Smooth muscle cell (in vitro differentiated cells): ENCODE measurements at regions not wholly inside any gene's neighbourhood (a gene's known extent, or its start where the extent isn't known, plus 50 kb on each side); places are given as distances from the start of the nearest gene placed in this dataset.

Experiments used
- DNase-seq: peaks from one replicate; lab custom pipeline; 2025; ENCODE audit not compliant: unreplicated experiment; lab: John Stamatoyannopoulos, UW
- H2AFZ ChIP-seq: fragments of 200-600 bp; sonication (generic); 2 replicates; pipeline ENCODE4 v1.6.0; 2016; ENCODE audit warnings: antibody characterized with exemption, low read depth, mild to moderate bottlenecking
- H3F3A ChIP-seq: fragments of 200-600 bp; sonication (generic); 2 replicates; pipeline ENCODE4 v1.6.0; 2017; ENCODE audit warnings: antibody characterized with exemption, low read depth
- H3K27ac ChIP-seq: fragments of 200-600 bp; sonication (generic); 2 replicates; pipeline ENCODE4 v1.5.1; 2016; ENCODE audit warnings: low read depth, mild to moderate bottlenecking
- H3K27me3 ChIP-seq: fragments of 200-600 bp; sonication (generic); 2 replicates; pipeline ENCODE4 v1.6.1; 2016; ENCODE audit warnings: low read depth, mild to moderate bottlenecking
- H3K36me3 ChIP-seq: fragments of 200-600 bp; sonication (generic); 2 replicates; pipeline ENCODE4 v1.5.1; 2016; ENCODE audit warnings: low read depth
- H3K4me1 ChIP-seq: fragments of 200-600 bp; sonication (generic); 2 replicates; pipeline ENCODE4 v1.5.1; 2016; ENCODE audit warnings: low read depth
- H3K4me2 ChIP-seq: fragments of 200-600 bp; sonication (generic); 2 replicates; pipeline ENCODE4 v1.6.0; 2016; ENCODE audit warnings: mild to moderate bottlenecking
- H3K4me3 ChIP-seq: fragments of 200-600 bp; sonication (generic); 2 replicates; pipeline ENCODE4 v1.5.1; 2016; ENCODE audit warnings: mild to moderate bottlenecking
- H3K79me2 ChIP-seq: fragments of 200-600 bp; sonication (generic); 2 replicates; pipeline ENCODE4 v1.6.0; 2016; ENCODE audit warnings: low read depth, mild to moderate bottlenecking
- H3K9ac ChIP-seq: fragments of 200-600 bp; sonication (generic); 2 replicates; pipeline ENCODE4 v1.6.0; 2016; ENCODE audit warnings: low read depth
- H3K9me3 ChIP-seq: fragments of 200-600 bp; sonication (generic); replicated peaks from 2 replicates; pipeline ENCODE4 v1.5.1; 2016; ENCODE audit warnings: low read depth
- H4K20me1 ChIP-seq: fragments of 200-600 bp; sonication (generic); 2 replicates; pipeline ENCODE4 v1.6.0; 2016; ENCODE audit warnings: low read depth
- WGBS: methylation state at CpG from one replicate; pipeline ENCODE4 v1.1.7; 2016; ENCODE audit warnings: low lambda C conversion rate; 5-methylcytosine and 5-hydroxymethylcytosine counted together
- TF ChIP-seq, protein P1 (sequence below): fragments of 200-600 bp; sonication (generic); IDR thresholded peaks from 2 replicates; pipeline ENCODE4 v1.5.1; 2017; ENCODE audit warnings: borderline replicate concordance, mild to moderate bottlenecking, antibody characterized with exemption; ENCODE audit not compliant: insufficient read depth, poor library complexity, severe bottlenecking

- H3K36me3 ChIP-seq = no peaks in the 10 kb centered on the region
- no peaks in the 10 kb centered on the region for H3K4me1 ChIP-seq
- no peaks in the 10 kb centered on the region for H4K20me1 ChIP-seq
- no peak overlapping the region for H3K4me2 ChIP-seq
- no peak overlapping the region for H3K4me3 ChIP-seq
- H3F3A ChIP-seq = no peaks in the 10 kb centered on the region
- TF ChIP-seq, protein P1, sequence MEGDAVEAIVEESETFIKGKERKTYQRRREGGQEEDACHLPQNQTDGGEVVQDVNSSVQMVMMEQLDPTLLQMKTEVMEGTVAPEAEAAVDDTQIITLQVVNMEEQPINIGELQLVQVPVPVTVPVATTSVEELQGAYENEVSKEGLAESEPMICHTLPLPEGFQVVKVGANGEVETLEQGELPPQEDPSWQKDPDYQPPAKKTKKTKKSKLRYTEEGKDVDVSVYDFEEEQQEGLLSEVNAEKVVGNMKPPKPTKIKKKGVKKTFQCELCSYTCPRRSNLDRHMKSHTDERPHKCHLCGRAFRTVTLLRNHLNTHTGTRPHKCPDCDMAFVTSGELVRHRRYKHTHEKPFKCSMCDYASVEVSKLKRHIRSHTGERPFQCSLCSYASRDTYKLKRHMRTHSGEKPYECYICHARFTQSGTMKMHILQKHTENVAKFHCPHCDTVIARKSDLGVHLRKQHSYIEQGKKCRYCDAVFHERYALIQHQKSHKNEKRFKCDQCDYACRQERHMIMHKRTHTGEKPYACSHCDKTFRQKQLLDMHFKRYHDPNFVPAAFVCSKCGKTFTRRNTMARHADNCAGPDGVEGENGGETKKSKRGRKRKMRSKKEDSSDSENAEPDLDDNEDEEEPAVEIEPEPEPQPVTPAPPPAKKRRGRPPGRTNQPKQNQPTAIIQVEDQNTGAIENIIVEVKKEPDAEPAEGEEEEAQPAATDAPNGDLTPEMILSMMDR = no peak
- no peak overlapping the region for H3K27ac ChIP-seq
- DNase-seq = no peak
- H3K9me3 ChIP-seq = no peaks in the 10 kb centered on the region
- H3K79me2 ChIP-seq = no peaks in the 10 kb centered on the region
- no peaks in the 10 kb centered on the region for H3K27me3 ChIP-seq
- no peak overlapping the region for H3K9ac ChIP-seq
- no peak overlapping the region for H2AFZ ChIP-seq
- WGBS = 81% methylated on average over 6 of the region's 6 CpGs
These were observed 200.6 kb upstream of the KLF3 start for GRCh38 chr4:38463268-38463958.

GRCh38 chr4:38464328-38464727, 199.7 kb upstream of the KLF3 start:
- H3K4me2 ChIP-seq = no peak overlapping the region
- no peak for DNase-seq
- no peak overlapping the region for H2AFZ ChIP-seq
- no peaks in the 10 kb centered on the region for H3K79me2 ChIP-seq
- no peaks in the 10 kb centered on the region for H3K36me3 ChIP-seq
- no peak overlapping the region for H3K4me3 ChIP-seq
- H3K9me3 ChIP-seq = no peaks in the 10 kb centered on the region
- no peaks in the 10 kb centered on the region for H4K20me1 ChIP-seq
- no peak overlapping the region for H3K27ac ChIP-seq
- no peaks in the 10 kb centered on the region for H3K4me1 ChIP-seq
- WGBS = 96% methylated on average over 4 of the region's 4 CpGs
- H3K9ac ChIP-seq = no peak overlapping the region
- H3F3A ChIP-seq = no peaks in the 10 kb centered on the region
- TF ChIP-seq, protein P1 = no peak
- no peaks in the 10 kb centered on the region for H3K27me3 ChIP-seq

DNA sequence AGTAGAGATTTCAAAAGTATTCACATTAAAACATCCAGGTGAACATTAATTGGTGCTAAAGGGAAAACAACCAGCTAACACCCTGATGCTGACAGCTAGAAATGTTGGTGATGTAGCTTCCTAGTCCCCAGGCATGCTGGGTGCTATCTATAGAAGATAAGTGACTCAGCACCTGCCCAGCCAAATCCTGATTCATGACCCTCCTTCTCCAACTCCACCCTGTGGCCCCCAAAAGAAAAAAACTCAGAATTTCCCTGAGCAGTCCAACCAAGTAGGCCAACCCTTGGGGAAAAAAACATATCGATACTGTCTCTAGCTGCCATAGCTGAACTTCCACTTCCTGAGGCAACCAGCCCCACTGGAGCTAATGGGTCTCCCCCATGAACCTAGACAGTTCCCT, 197.6 kb upstream of the KLF3 start:
- Histone ChIP-seq H3K9me3 (no peaks in the 10 kb centered on the region), H3K36me3 (no peaks in the 10 kb centered on the region), H3K9ac (no peak overlapping the region), H3K4me3 (no peak overlapping the region), H3F3A (no peaks in the 10 kb centered on the region), H3K27ac (no peak overlapping the region), H3K4me1 (no peaks in the 10 kb centered on the region), H2AFZ (no peak overlapping the region), H3K79me2 (no peaks in the 10 kb centered on the region), H3K27me3 (no peaks in the 10 kb centered on the region), H3K4me2 (no peak overlapping the region), H4K20me1 (no peaks in the 10 kb centered on the region)
- 100% methylated on average over 1 of the region's 1 CpG for WGBS
- TF ChIP-seq, protein P1 = no peak
- no peak for DNase-seq

DNA sequence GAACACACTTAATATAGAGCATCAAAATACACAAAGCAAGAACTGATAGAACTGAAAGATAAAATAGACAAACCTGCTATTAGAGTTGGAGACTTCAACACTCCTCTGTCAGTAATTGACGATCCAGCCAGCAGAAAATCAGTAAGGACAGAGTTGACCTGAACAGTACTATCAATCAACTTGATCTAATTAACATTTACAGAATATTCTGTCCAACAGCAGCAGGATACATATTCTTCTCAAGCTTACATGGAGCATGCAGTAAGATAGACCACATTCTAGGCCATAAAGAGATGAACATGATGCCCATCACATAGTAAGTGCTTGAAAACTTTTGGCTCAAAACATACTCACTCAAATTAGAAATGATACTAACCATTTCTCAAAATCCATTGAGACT, 196.7 kb upstream of the KLF3 start:
- Histone ChIP-seq H3K4me3 (no peak overlapping the region), H3K9me3 (no peaks in the 10 kb centered on the region), H3K4me2 (no peak overlapping the region), H4K20me1 (no peaks in the 10 kb centered on the region), H2AFZ (no peak overlapping the region), H3K9ac (no peak overlapping the region), H3K27me3 (no peaks in the 10 kb centered on the region), H3K27ac (no peak overlapping the region), H3K4me1 (no peaks in the 10 kb centered on the region), H3K79me2 (no peaks in the 10 kb centered on the region), H3F3A (no peaks in the 10 kb centered on the region), H3K36me3 (no peaks in the 10 kb centered on the region)
- TF ChIP-seq, protein P1 = no peak
- no peak for DNase-seq
- WGBS = 76% methylated on average over 1 of the region's 1 CpG
